Tibial nerve (tissue), 4 donors: ENCODE measurements at regions not wholly inside any gene's neighbourhood (a gene's known extent, or its start where the extent isn't known, plus 50 kb on each side); places are given as distances from the start of the nearest gene placed in this dataset.

Experiments used
- CTCF ChIP-seq, 5 experiments: fragments of 200-600 bp in 3 of 5; fragments of 450-650 bp in 2 of 5; sonication (generic) in 3 of 5; IDR thresholded peaks; one replicate each; pipeline ENCODE4 v1.5.1; 2016 to 2019; ENCODE audit warnings: antibody characterized with exemption in 5 of 5, mild to moderate bottlenecking in 3 of 5, moderate library complexity in 2 of 5
- EP300 ChIP-seq, 2 donors: sonication (generic); formaldehyde crosslinking; IDR thresholded peaks; one replicate each; pipeline ENCODE4 v1.6.1; 2017; ENCODE audit warnings: antibody characterized with exemption in 2 of 2, mild to moderate bottlenecking in 1 of 2
- POLR2A ChIP-seq, 2 donors: fragments of 450-650 bp; IDR thresholded peaks; one replicate each; pipeline ENCODE4 v1.6.1; 2017; ENCODE audit warnings: antibody characterized with exemption in 2 of 2, mild to moderate bottlenecking in 2 of 2, moderate library complexity in 2 of 2

GRCh38 chr10:33385015-33385414 is 50.5 kb upstream of the NRP1 start:
- TF ChIP-seq POLR2A (IDR thresholded peaks at IDR 0.05) = no peak
- TF ChIP-seq CTCF (IDR thresholded peaks at IDR 0.05) = no peak
- no peak for TF ChIP-seq EP300 (IDR thresholded peaks at IDR 0.05)
